SK-N-MC (cell line): ENCODE measurements at regions not wholly inside any gene's neighbourhood (a gene's known extent, or its start where the extent isn't known, plus 50 kb on each side); places are given as distances from the start of the nearest gene placed in this dataset.
A peak's percentile ranks its signal among the peaks of the same experiment; 100 is the strongest.

Source experiments
- EZH2 ChIP-seq: fragments of 200-600 bp; sonication (generic); IDR thresholded peaks from one replicate; pipeline ENCODE4 v1.6.1; 2017; ENCODE audit warnings: antibody characterized with exemption
- FOXP2 ChIP-seq: optimal IDR thresholded peaks from 2 replicates; pipeline ENCODE3; 2011; ENCODE audit warnings: mild to moderate bottlenecking, moderate library complexity; ENCODE audit not compliant: insufficient read depth; ENCODE audit errors: extremely low read length, control extremely low read depth
- POLR2AphosphoS5 ChIP-seq: IDR thresholded peaks from 2 replicates; pipeline ENCODE4 v1.6.1; 2012; ENCODE audit warnings: mild to moderate bottlenecking, low read depth, low read length, borderline replicate concordance

DNA sequence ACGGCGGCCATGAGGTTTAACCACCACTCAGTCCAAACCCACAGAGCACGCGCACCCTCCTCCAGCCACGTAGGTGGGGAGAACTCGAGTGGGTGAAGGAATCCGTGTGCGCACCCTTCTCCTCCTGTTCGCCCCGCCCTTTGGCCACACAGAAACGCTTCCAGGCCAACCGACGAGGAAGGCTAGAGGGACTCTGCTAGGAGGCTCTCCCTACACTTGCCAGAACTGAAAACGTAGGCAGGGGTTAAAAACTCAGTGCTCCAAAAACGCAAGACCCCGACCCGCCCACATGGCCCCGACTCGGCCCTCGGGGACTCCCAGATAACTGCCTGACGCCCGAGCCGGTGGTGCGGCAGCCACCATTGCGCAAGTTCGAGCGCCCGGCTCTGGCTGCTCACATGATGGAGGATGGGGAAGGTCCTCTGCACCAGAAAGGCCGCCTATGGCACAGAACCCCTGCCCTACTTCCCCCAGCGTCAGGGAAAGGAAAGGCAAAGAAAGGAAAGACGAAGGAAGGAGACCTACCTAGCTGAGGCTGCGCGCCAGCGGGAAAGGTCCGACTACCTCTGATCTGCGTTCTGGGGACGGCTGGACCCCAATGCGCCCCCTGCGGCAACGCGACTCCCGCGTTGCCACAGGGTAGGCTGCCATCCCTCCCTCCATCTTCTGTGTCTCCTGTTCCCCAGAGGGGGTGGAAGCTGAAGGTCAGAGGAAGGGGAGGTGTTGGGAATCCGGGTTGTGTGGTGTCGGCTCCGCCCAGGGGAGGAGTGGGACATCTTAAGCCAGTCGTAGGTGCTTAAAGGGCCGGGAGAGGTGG is 201.9 kb upstream of the AGTR2 start:
- TF ChIP-seq EZH2 (no peak), POLR2AphosphoS5 (peak; percentile 35; the same call in 1 of the 2 replicates), FOXP2 (no peak)
